ENCODE measurements at regions not wholly inside any gene's neighbourhood (a gene's known extent, or its start where the extent isn't known, plus 50 kb on each side); places are given as distances from the start of the nearest gene placed in this dataset.

GRCh38 chr5:124417196-124417595, 329.2 kb downstream of the ZNF608 start:
- TF ChIP-seq CTCF (IDR thresholded peaks at IDR 0.05) (no peak), POLR2A (IDR thresholded peaks at IDR 0.05) (no peak)
- intact Hi-C loops (cut with DNase I; ENCODE audit: low total_unique reads): no loop called here
- no peak for DNase-seq (ENCODE audit: low spot score in 2 of 2)
- H3K4me3 ChIP-seq (ENCODE audit: low read depth, poor library complexity, severe bottlenecking): no peak overlapping the region

- 76 to 82% methylated on average over 3 of the region's 3 CpGs for WGBS, 2 donors
- H3K4me3 ChIP-seq (ENCODE audit: low read depth, poor library complexity, severe bottlenecking): no peak overlapping the region
- DNase-seq (ENCODE audit: low spot score in 2 of 2): no peak
- intact Hi-C loops (cut with DNase I; ENCODE audit: low total_unique reads): no loop called here
- no peak for TF ChIP-seq POLR2A (IDR thresholded peaks at IDR 0.05)
- no peak for TF ChIP-seq CTCF (IDR thresholded peaks at IDR 0.05)
Observed at GRCh38 chr5:124416627-124417026, 329.8 kb downstream of the ZNF608 start.

GRCh38 chr5:124414973-124415372, 331.5 kb downstream of the ZNF608 start:
- intact Hi-C loops (cut with DNase I; ENCODE audit: low total_unique reads): loop anchor here (5.0 kb wide), 1 partner anchor 1928 kb away; no protein-coding TSS in a partner anchor
- TF ChIP-seq CTCF (IDR thresholded peaks at IDR 0.05) (no peak), POLR2A (IDR thresholded peaks at IDR 0.05) (no peak)
- no peak overlapping the region for H3K4me3 ChIP-seq (ENCODE audit: low read depth, poor library complexity, severe bottlenecking)
- 89 to 97% methylated on average over 3 of the region's 3 CpGs for WGBS, 2 donors
- no peak for DNase-seq (ENCODE audit: low spot score in 2 of 2)

GRCh38 chr5:124410539-124411488, 335.6 kb downstream of the ZNF608 start:
- TF ChIP-seq CTCF (IDR thresholded peaks at IDR 0.05): no peak
- no peak for TF ChIP-seq POLR2A (IDR thresholded peaks at IDR 0.05)
- 91 to 93% methylated on average over 3 of the region's 3 CpGs for WGBS, 2 donors
- H3K4me3 ChIP-seq (ENCODE audit: low read depth, poor library complexity, severe bottlenecking): no peak overlapping the region
- intact Hi-C loops (cut with DNase I; ENCODE audit: low total_unique reads): loop anchor here (5.0 kb wide), 1 partner anchor 1924 kb away; no protein-coding TSS in a partner anchor
- DNase-seq (ENCODE audit: low spot score in 2 of 2): no peak

- intact Hi-C loops (cut with DNase I; ENCODE audit: low total_unique reads): no loop called here
- 42 to 50% methylated on average over 10 of the region's 10 CpGs for WGBS, 2 donors
- no peak for TF ChIP-seq CTCF (IDR thresholded peaks at IDR 0.05)
- no peak for TF ChIP-seq POLR2A (IDR thresholded peaks at IDR 0.05)
- H3K4me3 ChIP-seq (ENCODE audit: low read depth, poor library complexity, severe bottlenecking): no peak overlapping the region
- DNase-seq (ENCODE audit: low spot score in 2 of 2): no peak
Observed at GRCh38 chr5:124408738-124409453, 337.5 kb downstream of the ZNF608 start.

All from lower leg skin (tissue), 4 donors.